Subcutaneous abdominal adipose tissue (tissue), 5 donors: ENCODE measurements at regions not wholly inside any gene's neighbourhood (a gene's known extent, or its start where the extent isn't known, plus 50 kb on each side); places are given as distances from the start of the nearest gene placed in this dataset.

Experiments
- H3K27ac ChIP-seq: one replicate; pipeline ENCODE4 v1.7.0; 2013; ENCODE audit warnings: low read depth, mild to moderate bottlenecking, inconsistent platforms, low read length, moderate library complexity
- H3K27me3 ChIP-seq, 5 donors: one replicate each; pipeline ENCODE4 v1.7.0; 2013; ENCODE audit warnings: low read length in 5 of 5, inconsistent platforms in 1 of 5; ENCODE audit not compliant: control insufficient read depth in 5 of 5, insufficient read depth in 4 of 5
- H3K36me3 ChIP-seq, 5 donors: one replicate each; pipeline ENCODE4 v1.7.0; 2013; ENCODE audit warnings: low read length in 5 of 5; ENCODE audit not compliant: control insufficient read depth in 5 of 5, insufficient read depth in 5 of 5
- H3K4me1 ChIP-seq, 5 donors: one replicate each; pipeline ENCODE4 v1.7.0; 2013; ENCODE audit warnings: low read length in 5 of 5, mild to moderate bottlenecking in 3 of 5, moderate library complexity in 1 of 5; ENCODE audit not compliant: control insufficient read depth in 5 of 5, insufficient read depth in 5 of 5
- H3K4me3 ChIP-seq, 5 donors: one replicate each; pipeline ENCODE4 v1.7.0; 2013; ENCODE audit warnings: low read length in 5 of 5, low read depth in 1 of 5
- H3K9ac ChIP-seq, 5 donors: one replicate each; pipeline ENCODE4 v1.7.0; 2013; ENCODE audit warnings: low read length in 5 of 5, mild to moderate bottlenecking in 4 of 5, moderate library complexity in 3 of 5
- H3K9me3 ChIP-seq, 5 donors: one replicate each; pipeline ENCODE4 v1.7.0; 2013; ENCODE audit warnings: low read length in 5 of 5; ENCODE audit not compliant: control insufficient read depth in 5 of 5
- donor health status: healthy.
- donor health status: healthy.
- donor health status: healthy.
- donor health status: healthy.
- donor health status: healthy.

- Histone ChIP-seq H3K9me3 (no peaks in the 10 kb centered on the region), H3K36me3 (no peaks in the 10 kb centered on the region), H3K27ac (no peak overlapping the region), H3K9ac (no peak overlapping the region), H3K27me3 (no peaks in the 10 kb centered on the region), H3K4me1 (peaks cover 0 to 9% (median 8%) of the 10 kb centered on the region in 5 donors), H3K4me3 (no peak overlapping the region)
These were observed 288.6 kb upstream of the GYPC start for GRCh38 chr2:126367361-126367760.

- Histone ChIP-seq H3K9me3 (no peaks in the 10 kb centered on the region), H3K4me1 (peaks cover 0 to 9% (median 8%) of the 10 kb centered on the region in 5 donors), H3K4me3 (no peak overlapping the region), H3K36me3 (no peaks in the 10 kb centered on the region), H3K27me3 (no peaks in the 10 kb centered on the region), H3K27ac (no peak overlapping the region), H3K9ac (no peak overlapping the region)
These were observed 287.2 kb upstream of the GYPC start for GRCh38 chr2:126368758-126369157.

- H3K36me3 ChIP-seq, result no peaks in the 10 kb centered on the region
These were observed 285.8 kb upstream of the GYPC start for GRCh38 chr2:126370201-126370600.

GRCh38 chr2:126372406-126372805, 283.6 kb upstream of the GYPC start:
- Histone ChIP-seq H3K27ac (no peak overlapping the region), H3K27me3 (no peaks in the 10 kb centered on the region), H3K9ac (no peak overlapping the region), H3K4me1 (peaks cover 0 to 9% (median 8%) of the 10 kb centered on the region in 5 donors), H3K9me3 (no peaks in the 10 kb centered on the region), H3K4me3 (no peak overlapping the region), H3K36me3 (no peaks in the 10 kb centered on the region)

More at GRCh38 chr2:126370201-126370600, 285.8 kb upstream of the GYPC start:
- Histone ChIP-seq H3K27me3 (no peaks in the 10 kb centered on the region), H3K4me3 (no peak overlapping the region), H3K27ac (no peak overlapping the region), H3K9me3 (no peaks in the 10 kb centered on the region), H3K9ac (no peak overlapping the region), H3K4me1 (peaks cover 0 to 9% (median 8%) of the 10 kb centered on the region in 5 donors)

GRCh38 chr2:126378176-126378575, 277.8 kb upstream of the GYPC start:
- Histone ChIP-seq H3K9ac (no peak overlapping the region), H3K27me3 (peaks cover 0 to 2% (median 0%) of the 10 kb centered on the region in 5 donors), H3K36me3 (no peaks in the 10 kb centered on the region), H3K9me3 (no peaks in the 10 kb centered on the region), H3K4me3 (no peak overlapping the region), H3K27ac (no peak overlapping the region), H3K4me1 (no peaks in the 10 kb centered on the region)

GRCh38 chr2:126381091-126381490, 274.9 kb upstream of the GYPC start:
- Histone ChIP-seq H3K36me3 (no peaks in the 10 kb centered on the region), H3K9ac (no peak overlapping the region), H3K9me3 (peaks cover 0 to 4% (median 0%) of the 10 kb centered on the region in 5 donors)

GRCh38 chr2:126382998-126383397, 273.0 kb upstream of the GYPC start:
- no peak overlapping the region for H3K27ac ChIP-seq

More at GRCh38 chr2:126381091-126381490, 274.9 kb upstream of the GYPC start:
- Histone ChIP-seq H3K4me1 (no peaks in the 10 kb centered on the region), H3K27ac (no peak overlapping the region), H3K4me3 (no peak overlapping the region), H3K27me3 (peaks cover 0 to 2% (median 0%) of the 10 kb centered on the region in 5 donors)

GRCh38 chr2:126383800-126384199, 272.2 kb upstream of the GYPC start:
- Histone ChIP-seq H3K27me3 (peaks cover 0 to 2% (median 0%) of the 10 kb centered on the region in 5 donors), H3K4me3 (no peak overlapping the region), H3K4me1 (no peaks in the 10 kb centered on the region), H3K27ac (no peak overlapping the region), H3K9me3 (peaks cover 0 to 7% (median 0%) of the 10 kb centered on the region in 5 donors), H3K36me3 (no peaks in the 10 kb centered on the region), H3K9ac (no peak overlapping the region)

More at GRCh38 chr2:126382998-126383397, 273.0 kb upstream of the GYPC start:
- peaks cover 0 to 7% (median 0%) of the 10 kb centered on the region in 5 donors for H3K9me3 ChIP-seq
- no peak overlapping the region for H3K9ac ChIP-seq
- no peaks in the 10 kb centered on the region for H3K36me3 ChIP-seq
- H3K4me3 ChIP-seq, result no peak overlapping the region
- H3K27me3 ChIP-seq, result peaks cover 0 to 2% (median 0%) of the 10 kb centered on the region in 5 donors
- no peaks in the 10 kb centered on the region for H3K4me1 ChIP-seq

GRCh38 chr2:126385441-126385840, 270.5 kb upstream of the GYPC start:
- Histone ChIP-seq H3K9me3 (peaks cover 0 to 7% (median 0%) of the 10 kb centered on the region in 5 donors), H3K9ac (no peak overlapping the region), H3K4me1 (no peaks in the 10 kb centered on the region)

GRCh38 chr2:126385983-126386382, 270.0 kb upstream of the GYPC start:
- Histone ChIP-seq H3K4me1 (no peaks in the 10 kb centered on the region), H3K9me3 (peaks cover 0 to 7% (median 0%) of the 10 kb centered on the region in 5 donors), H3K27me3 (no peaks in the 10 kb centered on the region), H3K36me3 (no peaks in the 10 kb centered on the region), H3K9ac (no peak overlapping the region), H3K27ac (no peak overlapping the region), H3K4me3 (no peak overlapping the region)

More at GRCh38 chr2:126385441-126385840, 270.5 kb upstream of the GYPC start:
- peaks cover 0 to 2% (median 0%) of the 10 kb centered on the region in 5 donors for H3K27me3 ChIP-seq
- H3K27ac ChIP-seq, result no peak overlapping the region
- H3K36me3 ChIP-seq, result no peaks in the 10 kb centered on the region
- H3K4me3 ChIP-seq, result no peak overlapping the region
